ENCODE measurements at regions not wholly inside any gene's neighbourhood (a gene's known extent, or its start where the extent isn't known, plus 50 kb on each side); places are given as distances from the start of the nearest gene placed in this dataset.

DNA sequence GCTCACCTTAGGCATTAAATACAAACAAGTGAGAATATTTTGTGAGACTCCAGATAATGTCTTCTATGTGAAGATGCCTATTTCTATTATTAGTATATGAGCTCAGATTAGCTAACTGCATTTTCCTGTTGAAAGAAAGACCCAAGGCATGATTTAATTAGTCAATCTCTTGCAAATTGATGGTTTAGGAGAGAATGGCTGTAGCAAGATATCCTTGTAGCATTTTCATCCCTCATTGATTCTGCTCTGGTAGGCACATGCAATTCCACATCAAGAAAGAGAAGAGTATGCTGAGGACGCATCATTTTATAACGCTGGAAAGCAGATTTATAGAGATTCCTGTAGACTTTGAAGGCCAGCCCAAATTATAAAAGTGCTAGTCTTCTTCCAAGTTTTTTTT is 332.0 kb downstream of the SOX11 start:
- H4K20me1 ChIP-seq (ENCODE audit: insufficient read depth) = no peaks in the 10 kb centered on the region
- H2AFZ ChIP-seq (ENCODE audit: low read depth, low read length) = no peak overlapping the region
- no peaks in the 10 kb centered on the region for H3K36me3 ChIP-seq (ENCODE audit: insufficient read depth, low read length)
- no peaks in the 10 kb centered on the region for H3K79me2 ChIP-seq (replicated peaks; ENCODE audit: insufficient read depth, low read length)
- H3K4me2 ChIP-seq (ENCODE audit: low read length) = no peak overlapping the region
- no peaks in the 10 kb centered on the region for H3F3A ChIP-seq (ENCODE audit: insufficient read depth, low read length, poor library complexity, severe bottlenecking)
- no peaks in the 10 kb centered on the region for H3K9me3 ChIP-seq (ENCODE audit: low read length)
- H3K9ac ChIP-seq (ENCODE audit: low read length) = no peak overlapping the region
- H3K9me2 ChIP-seq (ENCODE audit: insufficient read depth, low read length) = no peaks in the 10 kb centered on the region
- H3K27ac ChIP-seq (ENCODE audit: low read length) = no peak overlapping the region
- H3K4me3 ChIP-seq (ENCODE audit: low read length) = no peak overlapping the region
- H3K27me3 ChIP-seq (ENCODE audit: insufficient read depth, low read depth, low read length) = no peaks in the 10 kb centered on the region
- no peak for TF ChIP-seq TAF1 (IDR thresholded peaks at IDR 0.05; ENCODE audit: low read depth)
- TF ChIP-seq, protein P1, sequence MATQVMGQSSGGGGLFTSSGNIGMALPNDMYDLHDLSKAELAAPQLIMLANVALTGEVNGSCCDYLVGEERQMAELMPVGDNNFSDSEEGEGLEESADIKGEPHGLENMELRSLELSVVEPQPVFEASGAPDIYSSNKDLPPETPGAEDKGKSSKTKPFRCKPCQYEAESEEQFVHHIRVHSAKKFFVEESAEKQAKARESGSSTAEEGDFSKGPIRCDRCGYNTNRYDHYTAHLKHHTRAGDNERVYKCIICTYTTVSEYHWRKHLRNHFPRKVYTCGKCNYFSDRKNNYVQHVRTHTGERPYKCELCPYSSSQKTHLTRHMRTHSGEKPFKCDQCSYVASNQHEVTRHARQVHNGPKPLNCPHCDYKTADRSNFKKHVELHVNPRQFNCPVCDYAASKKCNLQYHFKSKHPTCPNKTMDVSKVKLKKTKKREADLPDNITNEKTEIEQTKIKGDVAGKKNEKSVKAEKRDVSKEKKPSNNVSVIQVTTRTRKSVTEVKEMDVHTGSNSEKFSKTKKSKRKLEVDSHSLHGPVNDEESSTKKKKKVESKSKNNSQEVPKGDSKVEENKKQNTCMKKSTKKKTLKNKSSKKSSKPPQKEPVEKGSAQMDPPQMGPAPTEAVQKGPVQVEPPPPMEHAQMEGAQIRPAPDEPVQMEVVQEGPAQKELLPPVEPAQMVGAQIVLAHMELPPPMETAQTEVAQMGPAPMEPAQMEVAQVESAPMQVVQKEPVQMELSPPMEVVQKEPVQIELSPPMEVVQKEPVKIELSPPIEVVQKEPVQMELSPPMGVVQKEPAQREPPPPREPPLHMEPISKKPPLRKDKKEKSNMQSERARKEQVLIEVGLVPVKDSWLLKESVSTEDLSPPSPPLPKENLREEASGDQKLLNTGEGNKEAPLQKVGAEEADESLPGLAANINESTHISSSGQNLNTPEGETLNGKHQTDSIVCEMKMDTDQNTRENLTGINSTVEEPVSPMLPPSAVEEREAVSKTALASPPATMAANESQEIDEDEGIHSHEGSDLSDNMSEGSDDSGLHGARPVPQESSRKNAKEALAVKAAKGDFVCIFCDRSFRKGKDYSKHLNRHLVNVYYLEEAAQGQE (IDR thresholded peaks at IDR 0.05; ENCODE audit: borderline replicate concordance) = no peak
- TF ChIP-seq, protein P2, sequence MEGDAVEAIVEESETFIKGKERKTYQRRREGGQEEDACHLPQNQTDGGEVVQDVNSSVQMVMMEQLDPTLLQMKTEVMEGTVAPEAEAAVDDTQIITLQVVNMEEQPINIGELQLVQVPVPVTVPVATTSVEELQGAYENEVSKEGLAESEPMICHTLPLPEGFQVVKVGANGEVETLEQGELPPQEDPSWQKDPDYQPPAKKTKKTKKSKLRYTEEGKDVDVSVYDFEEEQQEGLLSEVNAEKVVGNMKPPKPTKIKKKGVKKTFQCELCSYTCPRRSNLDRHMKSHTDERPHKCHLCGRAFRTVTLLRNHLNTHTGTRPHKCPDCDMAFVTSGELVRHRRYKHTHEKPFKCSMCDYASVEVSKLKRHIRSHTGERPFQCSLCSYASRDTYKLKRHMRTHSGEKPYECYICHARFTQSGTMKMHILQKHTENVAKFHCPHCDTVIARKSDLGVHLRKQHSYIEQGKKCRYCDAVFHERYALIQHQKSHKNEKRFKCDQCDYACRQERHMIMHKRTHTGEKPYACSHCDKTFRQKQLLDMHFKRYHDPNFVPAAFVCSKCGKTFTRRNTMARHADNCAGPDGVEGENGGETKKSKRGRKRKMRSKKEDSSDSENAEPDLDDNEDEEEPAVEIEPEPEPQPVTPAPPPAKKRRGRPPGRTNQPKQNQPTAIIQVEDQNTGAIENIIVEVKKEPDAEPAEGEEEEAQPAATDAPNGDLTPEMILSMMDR (IDR thresholded peaks at IDR 0.05; ENCODE audit: poor library complexity, severe bottlenecking) = no peak
- no peak for TF ChIP-seq POLR2AphosphoS5 (IDR thresholded peaks at IDR 0.05)
- TF ChIP-seq RAD21 (conservative IDR thresholded peaks at IDR 0.05) = no peak
- no peak for TF ChIP-seq EZH2 (IDR thresholded peaks at IDR 0.05; ENCODE audit: borderline replicate concordance, insufficient read depth, low read length, poor library complexity, severe bottlenecking)
- no peak for TF ChIP-seq EP300 (conservative IDR thresholded peaks at IDR 0.05; ENCODE audit: poor library complexity, severe bottlenecking)
- TF ChIP-seq MXI1 (conservative IDR thresholded peaks at IDR 0.05; ENCODE audit: poor library complexity, severe bottlenecking) = no peak
- TF ChIP-seq SMC3 (conservative IDR thresholded peaks at IDR 0.05; ENCODE audit: poor library complexity) = no peak

DNA sequence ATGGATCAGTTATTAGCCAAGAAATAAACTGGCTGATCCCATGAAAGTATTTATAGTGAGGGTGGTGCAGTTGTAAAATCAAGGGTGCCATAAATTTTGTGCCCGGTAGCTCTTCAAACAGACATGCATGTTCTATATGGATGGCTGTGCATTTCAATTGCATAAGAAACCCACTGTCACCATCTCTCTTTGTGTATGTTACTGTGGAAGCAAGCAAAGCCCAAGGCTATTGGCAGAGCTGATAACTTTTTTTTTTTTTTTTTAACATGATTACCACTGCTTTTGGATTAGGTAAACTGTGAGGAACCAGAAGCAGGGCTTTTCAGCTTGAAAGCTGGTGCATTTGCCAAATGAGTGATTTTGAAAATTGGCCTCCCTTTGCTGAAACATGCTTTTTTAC is 332.6 kb downstream of the SOX11 start:
- H3K4me3 ChIP-seq (ENCODE audit: low read length) = no peak overlapping the region
- H3K27ac ChIP-seq (ENCODE audit: low read length) = no peak overlapping the region
- no peak overlapping the region for H3K9ac ChIP-seq (ENCODE audit: low read length)
- no peaks in the 10 kb centered on the region for H3K9me3 ChIP-seq (ENCODE audit: low read length)
- TF ChIP-seq RAD21 (conservative IDR thresholded peaks at IDR 0.05) = no peak
- no peak for TF ChIP-seq EP300 (conservative IDR thresholded peaks at IDR 0.05; ENCODE audit: poor library complexity, severe bottlenecking)
- TF ChIP-seq SMC3 (conservative IDR thresholded peaks at IDR 0.05; ENCODE audit: poor library complexity) = no peak
- TF ChIP-seq, protein P2 (IDR thresholded peaks at IDR 0.05; ENCODE audit: poor library complexity, severe bottlenecking) = no peak
- TF ChIP-seq EZH2 (IDR thresholded peaks at IDR 0.05; ENCODE audit: borderline replicate concordance, insufficient read depth, low read length, poor library complexity, severe bottlenecking) = no peak
- no peak for TF ChIP-seq POLR2AphosphoS5 (IDR thresholded peaks at IDR 0.05)
- TF ChIP-seq MXI1 (conservative IDR thresholded peaks at IDR 0.05; ENCODE audit: poor library complexity, severe bottlenecking) = no peak
- TF ChIP-seq, protein P1 (IDR thresholded peaks at IDR 0.05; ENCODE audit: borderline replicate concordance) = no peak
- no peaks in the 10 kb centered on the region for H3K27me3 ChIP-seq (ENCODE audit: insufficient read depth, low read depth, low read length)
- H3K4me2 ChIP-seq (ENCODE audit: low read length) = no peak overlapping the region
- no peaks in the 10 kb centered on the region for H3F3A ChIP-seq (ENCODE audit: insufficient read depth, low read length, poor library complexity, severe bottlenecking)
- H3K79me2 ChIP-seq (replicated peaks; ENCODE audit: insufficient read depth, low read length) = no peaks in the 10 kb centered on the region
- H2AFZ ChIP-seq (ENCODE audit: low read depth, low read length) = no peak overlapping the region
- no peaks in the 10 kb centered on the region for H3K9me2 ChIP-seq (ENCODE audit: insufficient read depth, low read length)
- H3K36me3 ChIP-seq (ENCODE audit: insufficient read depth, low read length) = no peaks in the 10 kb centered on the region
- no peaks in the 10 kb centered on the region for H4K20me1 ChIP-seq (ENCODE audit: insufficient read depth)

Data from neural cell (in vitro differentiated cells).